IMR-90 (cell line): ENCODE measurements at regions not wholly inside any gene's neighbourhood (a gene's known extent, or its start where the extent isn't known, plus 50 kb on each side); places are given as distances from the start of the nearest gene placed in this dataset.

ENCODE experiments used
- NFE2L2 ChIP-seq: fragments of 150-350 bp; IDR thresholded peaks from 2 replicates; pipeline ENCODE4 v1.6.1; 2016; ENCODE audit warnings: low read depth, mild to moderate bottlenecking, low read length
- TF ChIP-seq, protein P1 (sequence below): conservative IDR thresholded peaks from 2 replicates; pipeline ENCODE4 v1.5.1; 2012; ENCODE audit warnings: mild to moderate bottlenecking, low read depth, low read length, improper control_type of control experiment

DNA sequence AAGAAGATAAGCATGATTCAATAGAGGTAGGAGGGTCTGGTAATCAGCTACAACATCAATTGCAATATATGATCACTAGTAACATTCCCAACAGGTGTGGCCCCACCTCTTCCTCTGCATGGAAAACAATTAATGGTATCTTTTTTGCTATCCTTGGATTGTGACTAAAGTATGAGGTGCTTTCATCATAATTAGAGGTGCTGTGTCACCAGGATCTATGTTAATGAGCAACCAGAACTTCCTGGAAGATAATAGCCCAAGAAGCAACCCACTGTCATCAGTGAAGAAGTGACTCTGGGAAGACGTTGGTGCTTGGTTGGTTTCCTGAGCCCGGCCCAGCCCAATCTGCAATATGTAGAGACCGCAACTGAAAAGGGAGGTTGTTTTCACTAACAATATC lies 167.2 kb downstream of the SETD4 start:
- TF ChIP-seq, protein P1, sequence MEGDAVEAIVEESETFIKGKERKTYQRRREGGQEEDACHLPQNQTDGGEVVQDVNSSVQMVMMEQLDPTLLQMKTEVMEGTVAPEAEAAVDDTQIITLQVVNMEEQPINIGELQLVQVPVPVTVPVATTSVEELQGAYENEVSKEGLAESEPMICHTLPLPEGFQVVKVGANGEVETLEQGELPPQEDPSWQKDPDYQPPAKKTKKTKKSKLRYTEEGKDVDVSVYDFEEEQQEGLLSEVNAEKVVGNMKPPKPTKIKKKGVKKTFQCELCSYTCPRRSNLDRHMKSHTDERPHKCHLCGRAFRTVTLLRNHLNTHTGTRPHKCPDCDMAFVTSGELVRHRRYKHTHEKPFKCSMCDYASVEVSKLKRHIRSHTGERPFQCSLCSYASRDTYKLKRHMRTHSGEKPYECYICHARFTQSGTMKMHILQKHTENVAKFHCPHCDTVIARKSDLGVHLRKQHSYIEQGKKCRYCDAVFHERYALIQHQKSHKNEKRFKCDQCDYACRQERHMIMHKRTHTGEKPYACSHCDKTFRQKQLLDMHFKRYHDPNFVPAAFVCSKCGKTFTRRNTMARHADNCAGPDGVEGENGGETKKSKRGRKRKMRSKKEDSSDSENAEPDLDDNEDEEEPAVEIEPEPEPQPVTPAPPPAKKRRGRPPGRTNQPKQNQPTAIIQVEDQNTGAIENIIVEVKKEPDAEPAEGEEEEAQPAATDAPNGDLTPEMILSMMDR, result no peak
- no peak for TF ChIP-seq NFE2L2
